Bronchial epithelial cell (primary cell): ENCODE measurements at regions not wholly inside any gene's neighbourhood (a gene's known extent, or its start where the extent isn't known, plus 50 kb on each side); places are given as distances from the start of the nearest gene placed in this dataset.
A peak's percentile ranks its signal among the peaks of the same experiment; 100 is the strongest.

Source experiments
- DNase-seq: peaks from one replicate; pipeline ENCODE4 v3.0.0-alpha.2; 2010; ENCODE audit warnings: low read depth
- FAIRE-seq: peaks from 2 replicates; lab custom pipeline; 2011; peaks lifted over from hg19 to GRCh38; lab: Jason Lieb, UNC
- H3K27me3 ChIP-seq: 2 replicates; pipeline ENCODE4 v1.5.1; 2011; ENCODE audit warnings: low read length; ENCODE audit not compliant: control insufficient read depth, insufficient read depth
- H3K36me3 ChIP-seq: 2 replicates; pipeline ENCODE4 v1.5.1; 2011; ENCODE audit warnings: low read length; ENCODE audit not compliant: control insufficient read depth, insufficient read depth
- H3K4me3 ChIP-seq: 2 replicates; pipeline ENCODE4 v1.5.1; 2011; ENCODE audit warnings: mild to moderate bottlenecking, low read depth, low read length, control low read depth
- TF ChIP-seq, protein P1 (sequence below): IDR thresholded peaks from 2 replicates; pipeline ENCODE4 v1.5.1; 2011; ENCODE audit warnings: mild to moderate bottlenecking, moderate library complexity, low read length, control low read depth, inconsistent platforms; ENCODE audit not compliant: insufficient read depth, severe bottlenecking

DNA sequence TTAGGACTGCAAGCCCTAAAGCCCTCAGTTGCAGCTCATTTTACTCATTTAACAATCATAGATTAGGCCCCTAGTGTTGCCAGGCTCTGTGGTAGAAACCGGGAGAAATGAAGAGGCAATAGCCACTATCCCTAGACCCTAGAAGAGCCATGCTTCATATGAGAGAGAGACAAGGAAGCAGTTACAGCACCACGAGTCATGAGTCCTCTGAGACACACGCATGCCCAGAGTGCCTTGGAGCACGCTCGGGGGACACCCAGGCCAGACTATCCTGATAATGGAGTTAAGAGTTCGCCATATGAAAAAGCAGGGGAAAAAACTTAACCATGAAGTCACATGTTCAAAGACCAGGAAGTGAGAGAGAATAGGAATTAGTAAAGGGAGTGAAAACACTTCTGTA is 321.5 kb upstream of the PKDCC start:
- TF ChIP-seq, protein P1, sequence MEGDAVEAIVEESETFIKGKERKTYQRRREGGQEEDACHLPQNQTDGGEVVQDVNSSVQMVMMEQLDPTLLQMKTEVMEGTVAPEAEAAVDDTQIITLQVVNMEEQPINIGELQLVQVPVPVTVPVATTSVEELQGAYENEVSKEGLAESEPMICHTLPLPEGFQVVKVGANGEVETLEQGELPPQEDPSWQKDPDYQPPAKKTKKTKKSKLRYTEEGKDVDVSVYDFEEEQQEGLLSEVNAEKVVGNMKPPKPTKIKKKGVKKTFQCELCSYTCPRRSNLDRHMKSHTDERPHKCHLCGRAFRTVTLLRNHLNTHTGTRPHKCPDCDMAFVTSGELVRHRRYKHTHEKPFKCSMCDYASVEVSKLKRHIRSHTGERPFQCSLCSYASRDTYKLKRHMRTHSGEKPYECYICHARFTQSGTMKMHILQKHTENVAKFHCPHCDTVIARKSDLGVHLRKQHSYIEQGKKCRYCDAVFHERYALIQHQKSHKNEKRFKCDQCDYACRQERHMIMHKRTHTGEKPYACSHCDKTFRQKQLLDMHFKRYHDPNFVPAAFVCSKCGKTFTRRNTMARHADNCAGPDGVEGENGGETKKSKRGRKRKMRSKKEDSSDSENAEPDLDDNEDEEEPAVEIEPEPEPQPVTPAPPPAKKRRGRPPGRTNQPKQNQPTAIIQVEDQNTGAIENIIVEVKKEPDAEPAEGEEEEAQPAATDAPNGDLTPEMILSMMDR, result no peak
- H3K4me3 ChIP-seq, result no peak overlapping the region
- H3K36me3 ChIP-seq, result no peaks in the 10 kb centered on the region
- FAIRE-seq, result no peak
- H3K27me3 ChIP-seq, result no peaks in the 10 kb centered on the region
- no peak for DNase-seq

DNA sequence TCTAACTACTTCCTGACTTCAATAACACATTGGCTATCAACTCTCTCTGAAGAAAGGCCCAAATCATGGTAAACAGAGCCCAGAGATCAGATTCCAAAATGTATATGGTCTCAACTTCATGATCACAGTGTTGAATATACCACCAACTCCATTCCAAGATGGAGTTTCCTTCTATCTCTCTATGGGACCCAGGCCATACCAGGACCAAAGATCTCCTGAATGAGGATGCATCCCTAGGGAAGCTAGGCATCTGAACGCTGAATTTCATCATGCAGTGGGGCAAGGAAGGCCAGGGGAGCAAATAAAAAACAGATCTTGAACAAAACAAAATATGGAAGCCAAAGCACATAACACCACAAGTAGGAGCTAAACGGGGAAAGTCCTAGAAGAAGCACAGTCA is 320.7 kb upstream of the PKDCC start:
- H3K27me3 ChIP-seq, result no peaks in the 10 kb centered on the region
- no peaks in the 10 kb centered on the region for H3K36me3 ChIP-seq
- H3K4me3 ChIP-seq, result no peak overlapping the region
- TF ChIP-seq, protein P1, result no peak
- FAIRE-seq (no peak), DNase-seq (no peak)

DNA sequence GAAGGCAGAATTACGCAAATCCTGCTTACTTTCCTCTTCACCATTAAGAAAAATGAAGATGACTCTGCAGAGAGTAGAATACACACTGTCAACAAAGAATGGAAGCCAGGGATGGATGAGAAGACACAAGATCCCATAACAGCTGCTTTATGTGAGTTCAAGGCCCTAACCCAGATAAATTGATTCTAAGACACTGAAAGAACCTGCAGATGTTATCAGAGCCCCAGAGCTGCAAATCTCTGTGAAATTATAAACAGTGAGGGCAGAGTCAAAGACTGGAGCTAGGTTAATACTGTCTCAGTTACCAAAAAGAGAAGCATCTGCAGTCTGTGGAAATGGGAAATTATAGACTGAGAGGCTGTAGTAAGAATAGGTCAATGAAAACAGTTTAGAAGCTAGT is 320.1 kb upstream of the PKDCC start:
- FAIRE-seq (no peak), DNase-seq (no peak)
- TF ChIP-seq, protein P1, result no peak
- Histone ChIP-seq H3K4me3 (no peak overlapping the region), H3K27me3 (no peaks in the 10 kb centered on the region), H3K36me3 (no peaks in the 10 kb centered on the region)

DNA sequence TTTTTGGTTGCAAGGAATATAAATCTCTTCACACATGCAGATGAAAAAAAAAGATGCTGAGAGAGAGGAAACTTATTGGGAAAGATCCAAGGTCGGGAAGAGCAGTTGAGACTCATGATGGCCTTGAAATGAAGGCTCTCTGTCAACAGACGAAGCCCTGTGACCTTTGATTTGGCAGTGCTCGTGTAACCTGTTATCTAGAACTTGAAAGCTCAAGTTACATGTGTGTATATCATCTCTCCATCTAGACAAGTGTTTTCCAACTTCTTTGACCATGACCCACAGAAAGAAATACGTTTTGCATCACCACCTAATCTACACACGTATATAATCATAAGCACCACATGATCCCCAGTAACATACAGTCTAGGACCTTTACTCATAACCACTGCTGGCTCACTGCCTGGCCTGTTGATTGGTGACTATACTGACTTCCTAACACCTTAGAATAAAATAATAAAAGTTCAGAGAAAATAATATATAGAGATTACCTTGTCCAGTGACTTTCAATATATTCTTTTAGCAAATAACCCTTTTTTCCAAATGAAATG is 319.0 kb upstream of the PKDCC start:
- FAIRE-seq (no peak), DNase-seq (peak; percentile 57)
- H3K27me3 ChIP-seq, result no peaks in the 10 kb centered on the region
- no peaks in the 10 kb centered on the region for H3K36me3 ChIP-seq
- TF ChIP-seq, protein P1, result no peak
- H3K4me3 ChIP-seq, result no peak overlapping the region

DNA sequence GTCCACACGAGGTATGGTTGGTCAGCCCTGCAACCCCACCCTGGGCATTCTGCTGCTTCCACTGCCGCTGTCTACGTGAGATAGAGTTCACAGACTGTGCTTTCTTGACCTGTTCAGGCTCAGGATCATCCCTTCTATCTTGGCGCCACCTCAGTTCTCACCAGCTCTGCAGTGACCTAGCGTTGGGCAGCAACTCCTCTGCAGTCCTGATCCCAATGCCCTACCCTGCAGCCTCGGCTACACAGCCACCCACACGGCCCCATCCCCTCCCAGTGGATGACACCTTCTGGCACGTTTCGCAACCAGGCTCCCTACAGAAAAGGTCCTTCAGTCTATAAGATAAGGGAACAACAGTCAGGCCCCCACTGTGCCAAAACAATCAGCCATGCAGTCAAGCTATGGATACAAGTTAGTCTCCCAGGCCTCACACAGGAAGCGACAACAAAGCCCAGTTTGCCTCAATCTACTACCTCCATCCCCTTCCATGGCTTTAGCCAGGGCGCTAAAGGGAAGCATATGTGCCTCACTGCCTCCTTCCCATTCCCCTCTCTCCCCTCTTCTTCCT is 317.9 kb upstream of the PKDCC start:
- Histone ChIP-seq H3K4me3 (no peak overlapping the region), H3K36me3 (no peaks in the 10 kb centered on the region), H3K27me3 (no peaks in the 10 kb centered on the region)
- TF ChIP-seq, protein P1, result no peak
- DNase-seq, result no peak
- FAIRE-seq, result no peak

DNA sequence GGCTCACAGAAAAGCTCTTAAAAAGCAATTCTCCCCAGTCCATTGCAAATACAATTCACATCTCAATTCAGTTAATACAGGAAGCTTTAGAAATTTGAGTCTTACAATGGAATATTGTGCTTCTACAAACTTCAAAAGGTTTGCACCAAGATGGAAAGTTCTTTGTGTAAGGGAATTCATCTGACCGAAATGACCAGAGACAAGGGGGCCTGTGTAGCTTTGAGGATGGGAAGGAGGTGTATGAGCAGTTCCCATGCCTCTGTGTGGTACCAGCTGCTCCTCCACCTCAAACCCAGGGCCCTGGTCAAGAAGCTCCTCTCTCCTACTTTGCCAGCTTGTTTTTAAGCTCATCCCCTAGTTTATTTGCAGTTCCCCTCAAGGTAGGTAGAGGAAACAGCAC is 312.8 kb upstream of the PKDCC start:
- H3K36me3 ChIP-seq, result no peaks in the 10 kb centered on the region
- H3K4me3 ChIP-seq, result no peak overlapping the region
- no peak for FAIRE-seq
- H3K27me3 ChIP-seq, result no peaks in the 10 kb centered on the region
- no peak for DNase-seq
- TF ChIP-seq, protein P1, result no peak
